GM12872 (cell line): ENCODE measurements at regions not wholly inside any gene's neighbourhood (a gene's known extent, or its start where the extent isn't known, plus 50 kb on each side); places are given as distances from the start of the nearest gene placed in this dataset.

Experiments used
- TF ChIP-seq, protein P1 (sequence below): IDR thresholded peaks from 3 replicates; pipeline ENCODE4 v1.5.1; 2011; ENCODE audit warnings: low read depth, mild to moderate bottlenecking, low read length, moderate library complexity; ENCODE audit not compliant: insufficient read depth

DNA sequence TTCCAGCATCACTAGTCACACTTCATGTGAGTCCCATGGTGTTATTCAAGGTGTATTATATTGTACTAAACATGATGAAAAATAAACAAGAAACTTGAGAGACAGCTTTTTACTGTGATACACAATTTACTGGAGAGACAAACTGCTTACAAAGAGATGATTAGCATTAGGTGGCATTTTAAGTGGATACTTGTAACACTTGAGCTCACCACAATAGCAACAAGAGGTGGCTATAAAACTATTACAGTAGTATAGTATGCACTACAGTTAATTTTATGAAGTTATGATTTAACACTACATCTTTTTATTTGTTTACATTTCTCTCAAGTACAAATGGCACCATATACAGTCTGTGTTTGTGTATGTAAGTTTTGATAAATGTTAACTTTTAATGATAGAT lies 246.6 kb downstream of the PARM1 start:
- TF ChIP-seq, protein P1, sequence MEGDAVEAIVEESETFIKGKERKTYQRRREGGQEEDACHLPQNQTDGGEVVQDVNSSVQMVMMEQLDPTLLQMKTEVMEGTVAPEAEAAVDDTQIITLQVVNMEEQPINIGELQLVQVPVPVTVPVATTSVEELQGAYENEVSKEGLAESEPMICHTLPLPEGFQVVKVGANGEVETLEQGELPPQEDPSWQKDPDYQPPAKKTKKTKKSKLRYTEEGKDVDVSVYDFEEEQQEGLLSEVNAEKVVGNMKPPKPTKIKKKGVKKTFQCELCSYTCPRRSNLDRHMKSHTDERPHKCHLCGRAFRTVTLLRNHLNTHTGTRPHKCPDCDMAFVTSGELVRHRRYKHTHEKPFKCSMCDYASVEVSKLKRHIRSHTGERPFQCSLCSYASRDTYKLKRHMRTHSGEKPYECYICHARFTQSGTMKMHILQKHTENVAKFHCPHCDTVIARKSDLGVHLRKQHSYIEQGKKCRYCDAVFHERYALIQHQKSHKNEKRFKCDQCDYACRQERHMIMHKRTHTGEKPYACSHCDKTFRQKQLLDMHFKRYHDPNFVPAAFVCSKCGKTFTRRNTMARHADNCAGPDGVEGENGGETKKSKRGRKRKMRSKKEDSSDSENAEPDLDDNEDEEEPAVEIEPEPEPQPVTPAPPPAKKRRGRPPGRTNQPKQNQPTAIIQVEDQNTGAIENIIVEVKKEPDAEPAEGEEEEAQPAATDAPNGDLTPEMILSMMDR = no peak

DNA sequence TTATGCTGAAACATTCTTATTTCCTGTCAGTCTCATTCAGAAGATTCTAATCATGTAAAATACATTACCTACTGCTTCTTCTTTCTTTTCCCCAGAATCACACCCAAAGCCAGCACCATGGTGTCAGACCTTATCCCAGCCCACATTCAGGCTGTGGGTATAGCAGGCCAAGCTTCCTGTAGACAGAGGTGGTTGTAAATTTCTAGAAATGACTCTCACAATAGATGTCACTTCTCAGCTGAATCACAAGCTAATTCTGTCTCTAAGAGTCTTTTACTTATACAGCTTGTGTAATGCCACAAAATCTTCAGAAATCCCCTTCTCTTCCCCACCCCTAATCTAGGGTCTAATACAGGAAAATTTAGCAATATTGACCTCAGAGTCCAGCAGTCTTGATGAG lies 239.6 kb downstream of the PARM1 start:
- TF ChIP-seq, protein P1 = no peak

DNA sequence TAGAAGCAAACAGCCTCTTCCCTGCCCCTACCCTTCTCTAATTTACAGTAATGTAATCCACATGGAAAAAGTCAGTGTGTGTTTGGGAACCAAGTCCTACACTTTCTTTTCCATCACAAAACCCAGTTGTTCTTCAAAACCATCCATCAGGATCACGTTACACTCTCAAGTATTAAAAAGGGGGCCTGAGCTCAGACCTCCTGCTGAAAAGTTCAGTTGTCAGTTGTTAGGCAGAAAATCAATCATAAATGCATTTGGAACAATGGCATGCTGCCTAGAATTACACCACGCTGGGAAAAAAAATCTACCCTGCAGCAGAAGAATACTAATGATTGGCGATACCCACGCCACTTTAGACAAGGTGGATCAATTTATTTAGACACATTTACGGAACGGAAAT lies 236.5 kb downstream of the PARM1 start:
- TF ChIP-seq, protein P1 = no peak

DNA sequence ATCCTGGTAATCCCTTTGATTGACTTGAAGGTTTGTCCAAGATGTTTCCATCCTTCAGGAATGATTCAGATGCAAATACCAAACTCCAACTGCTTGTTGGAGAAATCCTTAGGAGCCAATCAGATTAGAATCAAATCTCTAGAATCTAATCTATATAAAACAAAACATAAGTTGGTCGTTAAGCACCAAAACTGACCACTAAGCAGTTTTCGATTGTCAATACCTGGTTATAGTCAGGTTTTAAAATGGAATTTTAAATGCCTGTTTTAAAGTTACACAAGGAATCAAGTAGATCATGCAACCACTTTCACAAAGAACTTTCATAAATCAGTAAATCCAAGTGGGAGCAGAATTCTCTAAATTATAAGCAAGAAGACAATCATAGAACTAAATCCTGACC lies 236.1 kb downstream of the PARM1 start:
- TF ChIP-seq, protein P1 = no peak

DNA sequence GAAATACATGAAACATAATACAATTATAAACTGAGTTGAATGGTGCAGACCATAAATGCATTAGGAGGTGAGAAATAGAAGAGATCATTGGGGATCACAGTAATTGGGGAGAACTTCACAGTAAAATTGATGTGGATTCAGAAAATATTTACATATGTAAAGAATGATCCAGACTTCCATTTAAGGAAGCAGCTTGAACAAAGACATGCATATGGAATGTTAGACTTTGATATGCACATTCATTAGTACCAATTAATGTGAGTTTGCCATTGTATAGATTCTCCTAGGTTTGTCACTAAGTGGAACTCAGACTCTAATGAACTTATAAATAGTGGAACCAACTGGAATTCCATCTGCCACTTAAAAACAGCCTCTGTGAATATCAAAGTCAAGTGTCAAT lies 235.6 kb downstream of the PARM1 start:
- TF ChIP-seq, protein P1 = no peak

DNA sequence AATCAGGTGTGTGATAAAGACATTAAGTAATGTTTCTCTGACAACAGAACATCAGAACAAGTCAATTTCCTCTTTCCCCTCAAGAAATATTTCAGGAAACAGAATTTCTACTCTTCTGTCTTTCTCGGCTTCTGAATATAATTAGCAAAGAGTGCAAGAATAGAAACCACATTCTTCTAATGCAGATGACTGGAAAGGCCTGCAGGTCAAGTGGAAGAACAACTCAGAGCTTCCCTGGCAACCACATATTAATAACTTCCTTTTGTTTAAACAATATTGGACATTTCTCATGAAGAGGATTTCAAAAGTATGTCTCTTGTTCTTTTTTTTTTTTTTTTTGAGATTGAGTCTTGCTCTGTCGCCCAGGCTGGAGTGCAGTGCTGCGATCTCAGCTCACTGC lies 225.5 kb downstream of the PARM1 start:
- TF ChIP-seq, protein P1 = no peak

DNA sequence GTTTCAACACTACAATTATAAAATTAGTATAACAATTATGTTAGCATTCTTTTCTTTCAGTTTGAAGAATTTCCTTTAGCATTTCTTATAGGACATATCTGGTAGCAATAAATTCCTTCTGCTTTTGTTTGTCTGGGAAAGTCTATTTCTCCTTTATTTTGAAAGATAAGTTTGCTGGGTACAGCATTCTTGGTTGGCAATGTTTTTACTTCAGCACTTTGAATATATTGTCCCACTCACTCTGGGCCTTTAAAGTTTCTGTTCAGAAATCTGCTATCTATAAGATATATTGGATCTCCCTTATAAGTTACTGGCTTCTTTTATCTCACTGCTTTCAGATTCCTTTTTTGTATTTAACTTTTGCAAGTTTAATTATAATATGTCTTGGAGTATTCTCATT lies 222.1 kb downstream of the PARM1 start:
- TF ChIP-seq, protein P1 = no peak

DNA sequence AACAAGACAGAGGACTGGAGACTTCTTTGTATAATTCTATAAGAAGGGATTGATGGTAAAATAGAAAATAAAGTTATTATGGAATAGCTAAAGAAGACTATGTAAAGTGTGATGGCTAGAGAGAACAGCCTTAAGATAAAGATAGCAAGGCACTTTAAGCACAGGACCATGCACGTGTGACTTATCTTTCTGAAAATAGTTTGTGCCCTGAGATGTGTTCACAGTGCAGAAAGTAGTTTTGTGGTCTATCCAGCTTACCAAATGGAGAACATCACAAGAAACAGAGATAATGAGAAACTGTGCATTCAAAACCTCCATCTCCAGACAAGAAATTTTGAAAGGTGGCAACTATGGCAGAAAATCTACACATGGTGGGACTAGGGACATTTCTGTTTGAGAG lies 213.3 kb downstream of the PARM1 start:
- TF ChIP-seq, protein P1 = no peak
